GM21619 (cell line): ENCODE measurements at regions not wholly inside any gene's neighbourhood (a gene's known extent, or its start where the extent isn't known, plus 50 kb on each side); places are given as distances from the start of the nearest gene placed in this dataset.

Experiments
- ATAC-seq: cut with Tn5 transposase; IDR thresholded peaks from one replicate; pipeline ENCODE4 v1.9.1; 2021; ENCODE audit not compliant: unreplicated experiment

DNA sequence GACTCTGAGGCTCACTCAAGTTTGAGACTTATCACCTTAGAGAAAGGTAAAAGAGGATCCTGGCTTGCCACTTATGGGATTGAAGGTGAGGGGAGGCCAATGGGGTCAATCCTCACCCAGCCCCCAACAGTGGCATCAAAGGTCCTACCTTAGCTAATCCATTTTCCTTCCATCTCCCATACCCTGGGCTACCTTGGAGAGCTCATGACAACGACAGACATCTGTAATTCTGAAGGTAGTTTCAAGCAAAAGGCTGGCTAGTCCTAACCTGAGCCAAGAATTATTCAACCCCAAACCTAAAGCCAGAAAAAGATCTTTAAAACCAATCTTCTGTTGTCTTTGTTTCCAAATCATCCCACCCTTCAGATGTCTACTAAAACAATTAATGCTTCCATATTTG is 179.2 kb upstream of the GHITM start:
- no peak for ATAC-seq

GRCh38 chr10:83961620-83962019 is 177.7 kb upstream of the GHITM start:
- ATAC-seq, result no peak

GRCh38 chr10:83963446-83963845 is 175.9 kb upstream of the GHITM start:
- ATAC-seq, result no peak

DNA sequence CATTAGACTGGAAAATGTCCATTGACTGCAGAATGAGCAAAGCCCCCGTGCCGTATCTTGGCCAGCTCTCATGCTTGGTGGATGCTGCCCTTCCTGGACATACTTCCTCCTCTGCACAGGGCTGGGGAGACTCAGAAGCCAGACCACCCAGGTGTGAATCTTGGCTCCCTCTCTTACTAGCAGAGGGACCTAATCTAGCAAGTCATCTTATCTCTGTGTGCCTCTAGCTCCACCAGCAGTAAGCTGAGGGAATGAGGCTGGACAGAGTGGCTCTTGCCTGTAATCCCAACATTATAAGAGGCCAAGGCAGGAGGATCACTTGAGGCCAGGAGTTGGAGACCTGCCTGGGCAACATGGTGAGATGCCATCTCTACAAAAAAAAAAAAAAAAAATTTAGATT is 173.8 kb upstream of the GHITM start:
- ATAC-seq, result no peak

GRCh38 chr10:83968052-83968451 is 171.3 kb upstream of the GHITM start:
- no peak for ATAC-seq

DNA sequence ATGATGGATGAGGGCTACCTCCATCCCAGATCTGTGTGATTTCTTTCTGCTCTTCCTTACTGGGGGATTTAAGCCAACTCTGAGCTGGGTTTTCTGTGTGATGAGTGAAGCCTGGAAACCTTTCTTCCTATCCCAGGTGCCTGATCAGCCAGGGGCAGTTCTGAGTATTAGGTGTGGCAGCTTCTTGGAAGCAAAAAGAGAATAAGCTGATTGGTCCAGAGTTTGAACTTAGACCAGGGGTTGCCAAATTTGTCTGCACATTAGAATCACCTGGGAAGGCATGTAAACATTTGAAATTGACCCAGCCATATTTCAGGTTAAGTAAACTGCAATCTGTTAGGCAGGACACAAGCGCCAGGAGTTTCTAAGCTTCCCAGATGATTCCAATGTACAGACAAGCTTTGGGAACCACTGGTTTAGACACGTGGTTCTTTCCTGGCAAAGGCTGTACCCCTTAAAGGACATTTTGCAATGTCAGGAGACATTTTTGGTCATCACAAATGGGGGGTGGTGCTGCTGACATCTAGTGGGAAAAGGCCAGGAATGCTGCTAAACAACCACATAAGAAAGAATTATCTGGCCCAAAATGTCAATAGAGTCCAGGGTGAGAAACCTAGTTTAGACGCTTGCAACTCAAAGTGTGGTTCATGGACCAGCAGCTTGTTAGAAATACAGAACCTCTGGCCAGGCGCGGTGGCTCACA is 160.5 kb upstream of the GHITM start:
- ATAC-seq, result no peak

- no peak for ATAC-seq
Measured at GRCh38 chr10:83982812-83983211, 156.5 kb upstream of the GHITM start.

- no peak for ATAC-seq
Measured at GRCh38 chr10:83983578-83984255, 155.6 kb upstream of the GHITM start.

- ATAC-seq, result no peak
Measured at GRCh38 chr10:83984256-83984640, 155.1 kb upstream of the GHITM start.

- ATAC-seq, result no peak
Measured at GRCh38 chr10:83986800-83987199, 152.5 kb upstream of the GHITM start.

GRCh38 chr10:83987216-83987615 is 152.1 kb upstream of the GHITM start:
- no peak for ATAC-seq

- ATAC-seq, result no peak
Measured at GRCh38 chr10:83988435-83988834, 150.9 kb upstream of the GHITM start.

DNA sequence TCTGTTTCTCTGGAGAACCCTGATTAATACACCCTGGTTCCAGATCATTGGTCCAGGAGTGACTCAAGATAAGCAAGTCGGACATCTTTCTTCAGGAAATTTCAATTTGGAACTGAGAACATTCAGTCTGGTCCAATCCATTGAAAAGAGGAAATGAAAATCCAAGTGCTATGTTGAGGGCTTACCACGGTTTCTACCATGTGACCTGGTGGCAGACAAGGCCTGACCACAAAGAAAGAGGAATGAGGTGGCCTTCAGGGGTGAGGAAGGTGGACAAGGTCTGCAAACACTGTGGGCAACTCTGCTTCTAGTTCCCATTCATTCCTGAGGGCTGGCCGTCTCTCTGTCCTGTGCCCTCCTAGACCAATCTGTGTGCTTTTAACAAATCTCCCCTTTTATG is 149.2 kb upstream of the GHITM start:
- peak; percentile 92 for ATAC-seq

DNA sequence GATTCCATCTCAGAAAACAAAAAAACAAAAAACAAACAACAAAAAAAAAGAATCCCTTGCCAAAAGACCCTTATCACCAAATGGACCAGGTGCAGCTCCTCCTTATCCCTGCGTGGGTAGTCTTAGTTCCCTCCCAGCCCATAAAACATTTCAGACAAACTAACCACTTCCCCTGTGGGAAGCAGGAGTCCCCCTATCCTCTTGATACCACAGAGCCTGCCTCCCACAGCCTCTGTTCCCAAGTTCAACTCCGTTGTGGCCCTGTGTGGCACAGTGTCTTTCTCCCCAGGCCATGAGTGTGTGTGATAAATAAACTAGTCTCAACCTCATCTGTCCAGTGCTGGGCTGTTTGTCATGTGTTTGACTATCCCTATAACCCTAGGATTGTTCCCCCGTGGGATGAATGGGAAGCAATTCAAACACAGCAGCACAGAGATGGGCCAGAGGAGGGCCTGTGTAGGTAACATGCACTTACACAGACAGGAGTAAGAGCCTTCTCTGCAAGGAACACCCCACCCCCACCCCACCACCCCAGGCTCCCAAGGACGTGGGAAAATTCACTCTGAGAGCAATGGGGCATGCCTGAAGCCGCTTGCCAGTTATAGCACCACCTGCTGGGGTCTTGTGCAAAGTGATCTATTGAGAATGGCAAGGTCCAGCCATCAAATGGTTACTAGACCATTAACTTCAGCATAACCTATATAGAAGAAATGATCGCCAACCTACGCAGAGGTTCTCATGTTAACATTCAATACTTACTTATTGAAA is 147.1 kb upstream of the GHITM start:
- no peak for ATAC-seq

GRCh38 chr10:83994325-83994724 is 145.0 kb upstream of the GHITM start:
- ATAC-seq, result no peak

DNA sequence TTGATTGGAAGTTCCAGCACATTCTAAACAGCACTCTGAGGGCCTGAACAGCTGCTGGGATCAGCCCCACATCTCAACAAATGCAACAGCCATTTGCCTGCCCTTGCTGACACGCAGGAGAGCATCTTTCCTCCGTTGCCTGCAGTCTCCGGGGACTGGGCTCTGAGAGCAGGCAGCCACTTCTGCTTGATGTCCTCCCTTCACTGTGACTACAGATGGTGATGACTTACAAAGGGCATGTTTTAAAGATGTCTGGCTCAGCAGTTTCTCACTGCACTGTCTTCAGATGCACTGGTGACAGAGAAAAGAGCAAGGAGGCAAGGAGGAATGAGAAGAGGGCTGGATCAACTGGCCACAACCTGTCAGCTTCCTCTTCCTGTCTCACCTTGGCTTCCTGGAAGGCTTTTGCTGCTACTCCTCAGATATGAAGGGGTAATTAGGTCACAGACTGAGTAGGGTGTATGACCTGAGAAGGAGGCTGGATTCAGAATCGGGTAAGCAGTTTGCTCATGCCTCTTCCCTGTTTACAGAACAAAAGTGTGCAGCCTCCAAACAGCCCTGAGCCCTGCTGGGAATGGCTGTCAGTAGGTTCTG is 143.5 kb upstream of the GHITM start:
- no peak for ATAC-seq

DNA sequence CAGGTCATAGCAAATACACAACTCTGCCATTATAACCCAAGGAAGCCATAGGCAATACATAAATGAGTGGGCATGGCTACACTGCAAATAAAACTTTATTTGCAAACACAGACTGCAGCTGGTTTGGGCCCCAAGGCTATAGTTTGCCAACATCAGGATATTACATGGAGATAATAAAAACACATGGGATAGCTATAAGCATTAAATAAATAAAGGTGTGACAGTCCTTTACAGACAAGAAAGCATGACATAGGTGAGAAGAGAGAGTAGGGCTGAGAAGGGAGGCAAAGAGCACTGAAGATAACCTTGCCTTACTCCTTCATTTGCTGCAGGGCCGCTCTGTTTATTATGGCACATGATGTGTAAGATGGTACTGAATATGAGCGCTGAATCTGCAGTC is 135.1 kb upstream of the GHITM start:
- no peak for ATAC-seq

DNA sequence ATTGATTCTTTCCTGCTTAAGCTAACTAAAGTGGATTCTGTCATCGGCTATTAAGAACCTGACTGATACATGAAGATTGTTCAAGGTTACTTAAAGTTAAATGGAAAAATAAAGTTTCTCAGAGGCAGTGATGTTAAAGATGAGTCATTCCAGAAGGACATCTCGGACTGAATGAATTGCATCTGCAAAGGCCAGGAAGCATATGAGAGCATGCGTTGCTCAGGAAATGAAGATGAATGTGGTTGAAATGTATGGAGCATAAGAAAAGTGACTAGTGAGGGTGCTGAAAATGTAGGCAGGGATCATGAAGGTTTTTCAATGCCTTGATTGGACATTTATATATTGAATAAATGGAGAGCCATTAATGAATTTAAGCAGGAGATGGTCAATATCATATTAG is 133.9 kb upstream of the GHITM start:
- ATAC-seq, result no peak

DNA sequence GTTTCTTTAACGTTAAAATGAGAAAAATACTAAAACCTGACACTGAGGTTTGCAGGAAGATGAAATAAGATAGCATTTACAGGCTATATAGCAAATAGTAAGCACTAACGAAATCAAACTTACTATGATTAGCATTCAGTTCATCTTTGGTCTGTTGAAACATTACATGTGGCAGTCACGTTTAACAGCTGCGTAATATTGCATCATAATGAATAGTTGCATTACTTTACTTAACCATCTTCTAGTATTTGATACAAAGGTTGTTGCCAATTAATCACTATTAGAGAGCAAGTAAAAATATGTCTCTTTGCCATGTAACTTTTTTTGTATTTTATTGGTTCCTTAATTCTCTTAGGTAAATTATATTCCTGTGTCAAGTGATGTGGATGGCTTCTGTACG is 131.8 kb upstream of the GHITM start:
- no peak for ATAC-seq

DNA sequence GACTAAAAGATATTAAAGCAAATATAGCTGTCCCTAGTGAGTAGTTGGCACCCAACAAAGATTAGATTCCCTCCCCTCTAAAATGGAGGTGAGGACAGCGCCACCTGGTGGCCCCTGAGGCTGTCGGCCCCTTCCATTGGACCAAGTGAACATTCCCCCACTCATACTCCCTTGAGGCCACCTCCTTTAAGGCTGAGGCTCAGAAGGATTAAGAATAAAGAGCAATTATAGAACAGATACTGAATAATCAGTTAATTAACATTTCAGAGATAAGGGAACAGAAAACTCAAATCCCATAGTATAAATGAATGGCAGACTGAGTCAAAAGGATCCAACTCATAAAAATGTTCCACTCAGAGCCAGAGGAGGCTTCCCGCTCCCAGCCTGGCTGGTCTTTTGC is 130.4 kb upstream of the GHITM start:
- peak; percentile 52 for ATAC-seq

- ATAC-seq, result no peak
Measured at GRCh38 chr10:84012431-84012830, 126.9 kb upstream of the GHITM start.
